Lower leg skin (tissue), 3 donors: ENCODE measurements at regions not wholly inside any gene's neighbourhood (a gene's known extent, or its start where the extent isn't known, plus 50 kb on each side); places are given as distances from the start of the nearest gene placed in this dataset.

ENCODE experiments used
- POLR2A ChIP-seq, 2 donors: fragments of 450-650 bp; IDR thresholded peaks; one replicate each; pipeline ENCODE4 v1.6.1; 2016 to 2017; ENCODE audit warnings: antibody characterized with exemption in 2 of 2, mild to moderate bottlenecking in 1 of 2, moderate library complexity in 1 of 2
- TF ChIP-seq, protein P1 (sequence below), 3 donors: fragments of 450-650 bp; IDR thresholded peaks; one replicate each; pipeline ENCODE4 v1.5.1; 2016; ENCODE audit warnings: antibody characterized with exemption in 3 of 3, mild to moderate bottlenecking in 3 of 3, moderate library complexity in 2 of 3

DNA sequence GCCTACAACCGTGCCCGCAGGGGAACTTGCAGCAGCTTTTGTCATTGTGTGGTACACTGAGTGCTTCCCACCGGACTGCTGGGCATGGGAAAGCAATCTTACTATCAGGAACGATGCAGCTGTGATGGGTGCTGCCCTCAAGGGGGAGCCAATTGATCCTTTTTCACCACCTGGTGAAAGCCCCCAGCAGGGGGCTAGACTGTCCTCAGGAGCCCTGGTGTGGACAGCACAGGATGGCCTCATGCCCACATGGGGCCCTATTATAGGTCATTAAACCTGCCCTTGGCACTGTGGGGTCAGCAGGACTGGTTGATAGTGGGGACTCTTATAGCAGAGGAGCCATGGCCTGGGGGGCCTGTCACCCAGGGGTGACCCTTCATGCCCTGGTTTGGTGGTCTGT lies 172.2 kb downstream of the GLI2 start:
- TF ChIP-seq POLR2A (IDR thresholded peaks at IDR 0.05) = no peak
- TF ChIP-seq, protein P1, sequence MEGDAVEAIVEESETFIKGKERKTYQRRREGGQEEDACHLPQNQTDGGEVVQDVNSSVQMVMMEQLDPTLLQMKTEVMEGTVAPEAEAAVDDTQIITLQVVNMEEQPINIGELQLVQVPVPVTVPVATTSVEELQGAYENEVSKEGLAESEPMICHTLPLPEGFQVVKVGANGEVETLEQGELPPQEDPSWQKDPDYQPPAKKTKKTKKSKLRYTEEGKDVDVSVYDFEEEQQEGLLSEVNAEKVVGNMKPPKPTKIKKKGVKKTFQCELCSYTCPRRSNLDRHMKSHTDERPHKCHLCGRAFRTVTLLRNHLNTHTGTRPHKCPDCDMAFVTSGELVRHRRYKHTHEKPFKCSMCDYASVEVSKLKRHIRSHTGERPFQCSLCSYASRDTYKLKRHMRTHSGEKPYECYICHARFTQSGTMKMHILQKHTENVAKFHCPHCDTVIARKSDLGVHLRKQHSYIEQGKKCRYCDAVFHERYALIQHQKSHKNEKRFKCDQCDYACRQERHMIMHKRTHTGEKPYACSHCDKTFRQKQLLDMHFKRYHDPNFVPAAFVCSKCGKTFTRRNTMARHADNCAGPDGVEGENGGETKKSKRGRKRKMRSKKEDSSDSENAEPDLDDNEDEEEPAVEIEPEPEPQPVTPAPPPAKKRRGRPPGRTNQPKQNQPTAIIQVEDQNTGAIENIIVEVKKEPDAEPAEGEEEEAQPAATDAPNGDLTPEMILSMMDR (IDR thresholded peaks at IDR 0.05) = no peak
